ENCODE measurements at regions not wholly inside any gene's neighbourhood (a gene's known extent, or its start where the extent isn't known, plus 50 kb on each side); places are given as distances from the start of the nearest gene placed in this dataset.

GRCh38 chr5:69042915-69043654 lies 50.7 kb upstream of the SLC30A5 start (continued):
- TF ChIP-seq HIC2 (CRISPR knock-in tag; IDR thresholded peaks at IDR 0.05; ENCODE audit: low read depth) (no peak), THYN1 (CRISPR knock-in tag; IDR thresholded peaks at IDR 0.05; ENCODE audit: borderline replicate concordance, low read depth) (no peak), ZNF530 (CRISPR knock-in tag; IDR thresholded peaks at IDR 0.05; ENCODE audit: low read depth) (no peak), RAD21 (CRISPR knock-in tag; IDR thresholded peaks at IDR 0.05) (peak; percentile 83), YEATS2 (CRISPR knock-in tag; IDR thresholded peaks at IDR 0.05; ENCODE audit: borderline replicate concordance) (peak; percentile 48; the same call in 1 of the 2 replicates), HBP1 (CRISPR knock-in tag; IDR thresholded peaks at IDR 0.05; ENCODE audit: low read depth) (no peak), ZNF710 (CRISPR knock-in tag; IDR thresholded peaks at IDR 0.05; ENCODE audit: borderline replicate concordance) (no peak), ZNF337 (CRISPR knock-in tag; IDR thresholded peaks at IDR 0.05; ENCODE audit: borderline replicate concordance, low read depth) (no peak), ATF6 (CRISPR knock-in tag; conservative IDR thresholded peaks at IDR 0.05) (no peak), MXI1 (IDR thresholded peaks at IDR 0.05; ENCODE audit: borderline replicate concordance, low read depth, low read length) (peak; percentile 4; the same call in 1 of the 3 replicates), JUN (CRISPR knock-in tag; IDR thresholded peaks at IDR 0.05) (no peak), REPIN1 (CRISPR knock-in tag; IDR thresholded peaks at IDR 0.05; ENCODE audit: borderline replicate concordance, low read depth) (no peak), ZNF558 (CRISPR knock-in tag; IDR thresholded peaks at IDR 0.05; ENCODE audit: borderline replicate concordance) (no peak), ZNF430 (CRISPR knock-in tag; IDR thresholded peaks at IDR 0.05) (no peak), ZFP91 (CRISPR knock-in tag; IDR thresholded peaks at IDR 0.05; ENCODE audit: borderline replicate concordance) (no peak), MNT (IDR thresholded peaks at IDR 0.05) (no peak), NFIC (IDR thresholded peaks at IDR 0.05; ENCODE audit: low read length) (no peak), ZNF790 (CRISPR knock-in tag; IDR thresholded peaks at IDR 0.05; ENCODE audit: borderline replicate concordance) (no peak)

Data from HepG2 (cell line).